Keratinocyte (primary cell): ENCODE measurements at regions not wholly inside any gene's neighbourhood (a gene's known extent, or its start where the extent isn't known, plus 50 kb on each side); places are given as distances from the start of the nearest gene placed in this dataset.

ENCODE experiments used
- EZH2 ChIP-seq: IDR thresholded peaks from one replicate; pipeline ENCODE4 v1.6.1; 2012; ENCODE audit warnings: inconsistent platforms, mild to moderate bottlenecking, low read length, moderate library complexity
- TF ChIP-seq, protein P1 (sequence below), 3 experiments: IDR thresholded peaks in 1 of 3; conservative IDR thresholded peaks in 1 of 3; optimal IDR thresholded peaks in 1 of 3; 2 replicates in 2 of 3; 3 replicates in 1 of 3; pipeline versions ENCODE3 to v1.5.1; 2011; ENCODE audit warnings: low read length in 3 of 3, mild to moderate bottlenecking in 3 of 3, moderate library complexity in 2 of 3, control low read depth in 1 of 3, inconsistent platforms in 1 of 3; ENCODE audit not compliant: insufficient read depth in 2 of 3; ENCODE audit errors: extremely low read depth in 1 of 3

DNA sequence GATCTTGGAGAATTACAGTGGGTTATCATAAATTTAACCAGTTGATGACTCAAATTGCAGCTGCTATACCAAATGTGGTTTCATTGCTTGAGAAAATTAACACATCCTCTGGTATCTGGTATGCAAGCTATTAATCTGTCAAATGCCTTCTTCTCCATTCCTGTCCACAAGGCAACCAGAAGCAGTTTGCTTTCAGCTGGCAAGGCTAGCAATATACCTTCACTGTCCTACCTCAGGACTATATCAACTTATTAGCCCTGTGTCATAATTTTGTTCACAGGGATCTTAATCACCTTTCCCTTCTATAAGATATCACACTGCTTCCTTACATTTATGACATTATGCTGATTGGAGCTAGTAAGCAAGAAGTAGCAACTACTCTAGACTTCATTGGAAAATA is 110.0 kb upstream of the GPC3 start:
- TF ChIP-seq, protein P1, sequence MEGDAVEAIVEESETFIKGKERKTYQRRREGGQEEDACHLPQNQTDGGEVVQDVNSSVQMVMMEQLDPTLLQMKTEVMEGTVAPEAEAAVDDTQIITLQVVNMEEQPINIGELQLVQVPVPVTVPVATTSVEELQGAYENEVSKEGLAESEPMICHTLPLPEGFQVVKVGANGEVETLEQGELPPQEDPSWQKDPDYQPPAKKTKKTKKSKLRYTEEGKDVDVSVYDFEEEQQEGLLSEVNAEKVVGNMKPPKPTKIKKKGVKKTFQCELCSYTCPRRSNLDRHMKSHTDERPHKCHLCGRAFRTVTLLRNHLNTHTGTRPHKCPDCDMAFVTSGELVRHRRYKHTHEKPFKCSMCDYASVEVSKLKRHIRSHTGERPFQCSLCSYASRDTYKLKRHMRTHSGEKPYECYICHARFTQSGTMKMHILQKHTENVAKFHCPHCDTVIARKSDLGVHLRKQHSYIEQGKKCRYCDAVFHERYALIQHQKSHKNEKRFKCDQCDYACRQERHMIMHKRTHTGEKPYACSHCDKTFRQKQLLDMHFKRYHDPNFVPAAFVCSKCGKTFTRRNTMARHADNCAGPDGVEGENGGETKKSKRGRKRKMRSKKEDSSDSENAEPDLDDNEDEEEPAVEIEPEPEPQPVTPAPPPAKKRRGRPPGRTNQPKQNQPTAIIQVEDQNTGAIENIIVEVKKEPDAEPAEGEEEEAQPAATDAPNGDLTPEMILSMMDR (optimal IDR thresholded peaks at IDR 0.05 in 1 of 3, IDR thresholded peaks at IDR 0.05 in 1 of 3, conservative IDR thresholded peaks at IDR 0.05 in 1 of 3; ENCODE audit: extremely low read depth in 1 of 3, insufficient read depth in 2 of 3, low read length in 3 of 3): no peak
- no peak for TF ChIP-seq EZH2
